GM18517 (cell line): ENCODE measurements at regions not wholly inside any gene's neighbourhood (a gene's known extent, or its start where the extent isn't known, plus 50 kb on each side); places are given as distances from the start of the nearest gene placed in this dataset.
"Not testable (repeated sequence)": the region's sequence is repeated elsewhere in the genome, so short reads cannot be mapped to it uniquely, and the experiment has no call there.

Experiments
- ATAC-seq: cut with Tn5 transposase; IDR thresholded peaks from one replicate; pipeline ENCODE4 v1.9.1; 2021; ENCODE audit warnings: mild to moderate bottlenecking, moderate library complexity; ENCODE audit not compliant: unreplicated experiment

- not testable (repeated sequence) for ATAC-seq
Observed at GRCh38 chr3:103297502-103297901, 862.7 kb downstream of the ZPLD1 start.

GRCh38 chr3:103306104-103306503 lies 871.3 kb downstream of the ZPLD1 start:
- no peak for ATAC-seq

GRCh38 chr3:103308921-103309320 lies 874.1 kb downstream of the ZPLD1 start:
- no peak for ATAC-seq

- no peak for ATAC-seq
Observed at GRCh38 chr3:103319912-103320311, 885.1 kb downstream of the ZPLD1 start.

GRCh38 chr3:103337179-103337845 lies 902.5 kb downstream of the ZPLD1 start:
- no peak for ATAC-seq

- no peak for ATAC-seq
Observed at GRCh38 chr3:103341078-103341606, 906.3 kb downstream of the ZPLD1 start.

- ATAC-seq, result no peak
Observed at GRCh38 chr3:103342205-103342731, 907.5 kb downstream of the ZPLD1 start.

- ATAC-seq, result no peak
Observed at GRCh38 chr3:103349760-103350159, 914.9 kb downstream of the ZPLD1 start.

- no peak for ATAC-seq
Observed at GRCh38 chr3:103365467-103365866, 930.7 kb downstream of the ZPLD1 start.

- ATAC-seq, result no peak
Observed at GRCh38 chr3:103367481-103367880, 932.7 kb downstream of the ZPLD1 start.

- ATAC-seq, result no peak
Observed at GRCh38 chr3:103371411-103371810, 936.6 kb downstream of the ZPLD1 start.

- no peak for ATAC-seq
Observed at GRCh38 chr3:103372031-103372430, 937.2 kb downstream of the ZPLD1 start.

GRCh38 chr3:103380391-103380790 lies 945.6 kb downstream of the ZPLD1 start:
- ATAC-seq, result no peak

GRCh38 chr3:103381296-103382079 lies 946.7 kb downstream of the ZPLD1 start:
- ATAC-seq, result no peak

- no peak for ATAC-seq
Observed at GRCh38 chr3:103385961-103386656, 951.3 kb downstream of the ZPLD1 start.

- no peak for ATAC-seq
Observed at GRCh38 chr3:103388214-103388613, 953.4 kb downstream of the ZPLD1 start.

- ATAC-seq, result no peak
Observed at GRCh38 chr3:103389356-103389755, 954.5 kb downstream of the ZPLD1 start.

- ATAC-seq, result no peak
Observed at GRCh38 chr3:103393395-103394186, 958.8 kb downstream of the ZPLD1 start.

- no peak for ATAC-seq
Observed at GRCh38 chr3:103403191-103403590, 968.4 kb downstream of the ZPLD1 start.

- no peak for ATAC-seq
Observed at GRCh38 chr3:103406320-103406850, 971.6 kb downstream of the ZPLD1 start.
